H1 (cell line): ENCODE measurements at regions not wholly inside any gene's neighbourhood (a gene's known extent, or its start where the extent isn't known, plus 50 kb on each side); places are given as distances from the start of the nearest gene placed in this dataset.
"Not testable (repeated sequence)": the region's sequence is repeated elsewhere in the genome, so short reads cannot be mapped to it uniquely, and the experiment has no call there.

Experiments
- CEBPB ChIP-seq: IDR thresholded peaks from 2 replicates; pipeline ENCODE4 v1.6.1; 2012; ENCODE audit warnings: low read depth, low read length
- EZH2 ChIP-seq: fragments of 200-600 bp; sonication (generic); IDR thresholded peaks from 2 replicates; pipeline ENCODE4 v1.7.1; 2012; ENCODE audit warnings: low read depth, mild to moderate bottlenecking, moderate library complexity, low read length, inconsistent platforms; ENCODE audit not compliant: severe bottlenecking
- POLR2A ChIP-seq, 2 experiments: IDR thresholded peaks; 1 replicate in 1 of 2; 2 replicates in 1 of 2; pipeline ENCODE4 v1.6.1; 2011; ENCODE audit warnings: low read depth in 2 of 2, low read length in 2 of 2, mild to moderate bottlenecking in 2 of 2; ENCODE audit errors: control extremely low read depth in 1 of 2
- RFX5 ChIP-seq: IDR thresholded peaks from 2 replicates; pipeline ENCODE4 v1.6.1; 2011; ENCODE audit warnings: low read depth, low read length, improper control_type of control experiment, borderline replicate concordance
- RNF2 ChIP-seq: fragments of 200-900, 300-1000 bp; sonication (generic); IDR thresholded peaks from 2 replicates; pipeline ENCODE4 v1.7.1; 2016; ENCODE audit warnings: borderline replicate concordance, low read depth, mild to moderate bottlenecking, antibody characterized with exemption, low read length; ENCODE audit not compliant: poor library complexity, severe bottlenecking; ENCODE audit errors: missing control alignments
- SIN3A ChIP-seq, 2 experiments: IDR thresholded peaks in 1 of 2; conservative IDR thresholded peaks in 1 of 2; 2 replicates each; pipeline ENCODE4 v1.6.1; 2011 to 2012; ENCODE audit warnings: low read length in 2 of 2, improper control_type of control experiment in 1 of 2, low read depth in 1 of 2, mild to moderate bottlenecking in 1 of 2
- YY1 ChIP-seq: IDR thresholded peaks from 2 replicates; pipeline ENCODE4 v1.6.1; 2011; ENCODE audit warnings: low read depth, mild to moderate bottlenecking, low read length
- TF ChIP-seq, protein P1 (sequence below), 3 experiments: IDR thresholded peaks; 1 replicate in 2 of 3; 2 replicates in 1 of 3; pipeline versions ENCODE4 v1.5.1 to v1.6.1; 2011; ENCODE audit warnings: low read length in 3 of 3, mild to moderate bottlenecking in 3 of 3, inconsistent platforms in 2 of 3, low read depth in 1 of 3, moderate library complexity in 1 of 3; ENCODE audit not compliant: insufficient read depth in 1 of 3; ENCODE audit errors: control extremely low read depth in 1 of 3

DNA sequence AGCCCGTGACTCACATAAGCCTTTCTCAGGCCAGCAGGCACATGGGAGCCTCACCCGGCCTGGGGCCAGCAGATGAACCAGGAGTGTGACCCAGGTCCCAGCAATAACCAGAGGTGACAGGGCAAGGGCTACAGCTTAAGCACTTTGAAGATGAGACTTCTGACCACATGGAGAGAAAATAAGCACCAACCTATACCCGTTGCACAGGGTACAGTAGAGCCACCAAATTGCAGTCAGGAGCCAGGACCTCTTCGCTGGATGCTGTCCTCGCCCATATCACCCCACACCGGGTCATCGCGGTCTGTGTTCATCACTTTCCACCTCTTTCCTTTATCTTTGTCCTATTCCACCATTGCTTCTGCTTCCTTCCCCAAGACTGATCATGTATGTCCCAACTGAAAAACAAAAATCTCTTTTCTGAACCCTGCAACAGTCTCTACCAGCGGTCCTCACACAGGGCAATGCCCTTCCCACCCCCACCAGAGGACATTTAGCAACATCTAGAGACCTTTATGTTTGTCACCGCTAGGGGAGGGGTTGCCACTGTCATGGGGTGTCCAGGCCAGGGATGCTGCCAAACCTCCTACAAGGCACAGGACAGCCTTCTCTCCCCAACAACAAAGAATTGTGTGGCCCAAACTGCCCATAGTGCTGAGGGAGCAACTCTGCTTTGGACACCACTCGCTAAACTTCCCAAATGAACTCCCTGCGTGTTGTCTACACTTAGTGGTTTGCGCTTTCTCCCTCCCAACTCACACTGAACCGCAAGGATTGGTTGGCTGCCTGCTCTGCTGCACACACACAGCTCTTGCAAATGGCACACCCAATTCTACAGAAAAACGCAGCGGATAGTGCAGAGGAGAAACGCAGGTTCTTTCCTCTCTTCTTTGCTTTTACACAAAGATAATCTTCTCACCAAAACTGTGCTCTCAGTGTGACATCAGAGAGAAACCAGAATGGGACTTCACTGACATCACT is 219.4 kb upstream of the FRG1 start:
- TF ChIP-seq POLR2A (IDR thresholded peaks at IDR 0.05; ENCODE audit: control extremely low read depth in 1 of 2, low read depth in 2 of 2, low read length in 2 of 2); YY1; SIN3A (conservative IDR thresholded peaks at IDR 0.05 in 1 of 2, IDR thresholded peaks at IDR 0.05 in 1 of 2; ENCODE audit: low read depth in 1 of 2, low read length in 2 of 2); EZH2; RNF2; RFX5; CEBPB: not testable (repeated sequence)
- TF ChIP-seq, protein P1, sequence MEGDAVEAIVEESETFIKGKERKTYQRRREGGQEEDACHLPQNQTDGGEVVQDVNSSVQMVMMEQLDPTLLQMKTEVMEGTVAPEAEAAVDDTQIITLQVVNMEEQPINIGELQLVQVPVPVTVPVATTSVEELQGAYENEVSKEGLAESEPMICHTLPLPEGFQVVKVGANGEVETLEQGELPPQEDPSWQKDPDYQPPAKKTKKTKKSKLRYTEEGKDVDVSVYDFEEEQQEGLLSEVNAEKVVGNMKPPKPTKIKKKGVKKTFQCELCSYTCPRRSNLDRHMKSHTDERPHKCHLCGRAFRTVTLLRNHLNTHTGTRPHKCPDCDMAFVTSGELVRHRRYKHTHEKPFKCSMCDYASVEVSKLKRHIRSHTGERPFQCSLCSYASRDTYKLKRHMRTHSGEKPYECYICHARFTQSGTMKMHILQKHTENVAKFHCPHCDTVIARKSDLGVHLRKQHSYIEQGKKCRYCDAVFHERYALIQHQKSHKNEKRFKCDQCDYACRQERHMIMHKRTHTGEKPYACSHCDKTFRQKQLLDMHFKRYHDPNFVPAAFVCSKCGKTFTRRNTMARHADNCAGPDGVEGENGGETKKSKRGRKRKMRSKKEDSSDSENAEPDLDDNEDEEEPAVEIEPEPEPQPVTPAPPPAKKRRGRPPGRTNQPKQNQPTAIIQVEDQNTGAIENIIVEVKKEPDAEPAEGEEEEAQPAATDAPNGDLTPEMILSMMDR (IDR thresholded peaks at IDR 0.05; ENCODE audit: control extremely low read depth in 1 of 3, insufficient read depth in 1 of 3, low read depth in 1 of 3, low read length in 3 of 3), result not testable (repeated sequence)
